ENCODE measurements at regions not wholly inside any gene's neighbourhood (a gene's known extent, or its start where the extent isn't known, plus 50 kb on each side); places are given as distances from the start of the nearest gene placed in this dataset.

DNA sequence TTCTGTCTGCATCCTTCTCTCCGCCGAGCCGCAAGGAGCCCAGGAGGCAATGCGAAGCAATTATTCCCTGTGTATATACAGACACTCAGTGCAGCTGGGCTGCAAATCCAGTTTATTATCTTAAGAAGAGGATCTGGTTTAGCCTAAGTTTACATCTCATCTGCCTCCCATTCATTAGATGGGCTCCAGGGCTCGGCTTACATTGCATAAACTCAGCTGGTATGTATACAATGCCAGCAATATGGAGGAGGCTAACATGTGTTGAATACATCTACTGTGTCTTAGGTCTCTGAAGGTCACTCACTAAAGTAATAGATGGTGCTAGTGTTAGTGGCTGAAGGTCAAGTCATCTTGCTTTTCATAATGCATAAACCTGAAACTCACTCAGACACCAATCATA lies 996.8 kb downstream of the KCNMA1 start:
- Histone ChIP-seq H3K27me3 (replicated peaks in 1 of 4; ENCODE audit: control insufficient read depth in 3 of 4, extremely low read depth in 1 of 4, insufficient read depth in 3 of 4, low read length in 3 of 4) (no peaks in the 10 kb centered on the region), H3K4me2 (ENCODE audit: insufficient read depth in 1 of 2, low read depth in 2 of 2, low read length in 2 of 2) (no peak overlapping the region), H3K79me1 (ENCODE audit: low read depth, low read length) (no peaks in the 10 kb centered on the region), H2BK5ac (ENCODE audit: low read depth, low read length) (no peak overlapping the region), H3K27ac (ENCODE audit: low read depth, low read length) (no peak overlapping the region), H3K14ac (ENCODE audit: insufficient read length) (no peak overlapping the region), H3K9me3 (ENCODE audit: insufficient read depth in 2 of 2, low read depth in 1 of 2, low read length in 1 of 2) (no peaks in the 10 kb centered on the region), H2AK5ac (ENCODE audit: low read depth, low read length) (no peak overlapping the region), H2BK20ac (ENCODE audit: low read length) (no peak overlapping the region), H3K36me3 (ENCODE audit: control insufficient read depth in 2 of 4, insufficient read depth in 4 of 4, low read length in 3 of 4) (no peaks in the 10 kb centered on the region), H4K91ac (replicated peaks; ENCODE audit: insufficient read length, low read length) (no peak overlapping the region), H2AFZ (ENCODE audit: low read length) (no peak overlapping the region; the same call in 1 of the 2 replicates), H3K56ac (replicated peaks; ENCODE audit: insufficient read length, low read depth, low read length) (no peak overlapping the region), H3K23ac (ENCODE audit: insufficient read length) (no peak overlapping the region), H3K9ac (replicated peaks in 1 of 4; ENCODE audit: extremely low read depth in 1 of 4, low read depth in 3 of 4, low read length in 3 of 4) (no peak overlapping the region), H2BK15ac (ENCODE audit: low read length) (no peak overlapping the region), H3K23me2 (ENCODE audit: low read depth, low read length) (no peaks in the 10 kb centered on the region), H3K4ac (replicated peaks; ENCODE audit: insufficient read length, low read depth, low read length) (no peak overlapping the region), H2BK120ac (replicated peaks; ENCODE audit: low read depth, low read length) (no peak overlapping the region), H3K79me2 (ENCODE audit: control insufficient read depth in 1 of 2, insufficient read depth in 2 of 2, low read length in 2 of 2) (no peaks in the 10 kb centered on the region), H3K4me1 (replicated peaks in 1 of 4; ENCODE audit: control insufficient read depth in 3 of 4, insufficient read depth in 4 of 4, low read length in 3 of 4) (no peaks in the 10 kb centered on the region), H3K4me3 (ENCODE audit: extremely low read depth in 1 of 4, insufficient read depth in 2 of 4, low read depth in 3 of 4, low read length in 4 of 4) (no peak overlapping the region), H4K20me1 (replicated peaks in 1 of 2; ENCODE audit: control insufficient read depth in 1 of 2, insufficient read depth in 2 of 2, low read length in 2 of 2) (no peaks in the 10 kb centered on the region), H2BK12ac (ENCODE audit: low read depth, low read length) (no peak overlapping the region), H4K5ac (ENCODE audit: insufficient read length, low read depth, low read length) (no peak overlapping the region), H4K8ac (ENCODE audit: extremely low read depth, insufficient read depth, low read length) (no peak overlapping the region), H3K18ac (ENCODE audit: extremely low read depth, low read length) (no peak overlapping the region)
- ChIA-PET CTCF (ENCODE audit: partially characterized antibody) (interaction anchor here (1.1 kb wide), 1 partner anchor 8 kb away, joined by 3 read pairs; no protein-coding TSS in a partner anchor), POLR2A (ENCODE audit: partially characterized antibody) (no interaction called here)
- TF ChIP-seq KDM4A (IDR thresholded peaks at IDR 0.05; ENCODE audit: low read depth, low read length, severe bottlenecking) (no peak), EZH2 (IDR thresholded peaks at IDR 0.05; ENCODE audit: low read depth, low read length, severe bottlenecking) (no peak), SP2 (IDR thresholded peaks at IDR 0.05; ENCODE audit: low read length) (no peak), SIX5 (IDR thresholded peaks at IDR 0.05; ENCODE audit: low read depth, low read length) (no peak), SAP30 (IDR thresholded peaks at IDR 0.05; ENCODE audit: insufficient read depth, insufficient replicate concordance, low read length) (no peak)
- WGBS, 2 experiments (ENCODE audit: extremely low coverage in 1 of 2, insufficient coverage in 1 of 2, insufficient read length in 1 of 2, insufficient replicate concordance in 2 of 2, low coverage in 1 of 2, low lambda C conversion rate in 2 of 2, missing lambda C conversion rate in 1 of 2), result 97% methylated on average over 5 of the region's 5 CpGs; no CpG with 5 or more reads in 1 of the 2 experiments
- FAIRE-seq (no peak), DNase-seq (ENCODE audit: low read depth in 1 of 2, low spot score in 2 of 2) (no peak)
